GM12875 (cell line): ENCODE measurements at regions not wholly inside any gene's neighbourhood (a gene's known extent, or its start where the extent isn't known, plus 50 kb on each side); places are given as distances from the start of the nearest gene placed in this dataset.

Source experiments
- H3K4me3 ChIP-seq: one replicate; pipeline ENCODE4 v1.5.1; 2011; ENCODE audit warnings: low read depth, low read length, control low read depth
- TF ChIP-seq, protein P1 (sequence below): IDR thresholded peaks from 2 replicates; pipeline ENCODE4 v1.5.1; 2011; ENCODE audit warnings: low read depth, mild to moderate bottlenecking, control low read depth, inconsistent platforms, low read length, moderate library complexity, borderline replicate concordance; ENCODE audit not compliant: insufficient read depth

DNA sequence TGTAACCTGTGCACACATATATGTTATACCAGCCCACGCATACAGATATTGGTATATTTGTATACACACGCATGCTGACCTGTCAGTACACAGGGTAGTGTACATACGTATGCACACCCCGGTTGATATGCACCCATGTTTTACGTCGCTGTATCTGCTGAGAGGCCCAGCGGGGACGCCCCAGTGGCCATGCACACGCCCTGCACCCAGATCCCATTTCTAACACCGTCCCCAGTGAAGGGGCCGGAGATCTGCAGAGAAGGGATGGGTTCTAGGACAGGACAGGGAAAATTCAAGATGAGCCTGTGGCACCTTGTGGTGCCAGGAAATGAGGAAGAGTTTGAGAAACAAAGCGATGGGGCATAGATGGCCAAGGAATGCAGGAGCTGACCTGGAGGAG lies 57.2 kb upstream of the TTC34 start:
- no peak overlapping the region for H3K4me3 ChIP-seq
- TF ChIP-seq, protein P1, sequence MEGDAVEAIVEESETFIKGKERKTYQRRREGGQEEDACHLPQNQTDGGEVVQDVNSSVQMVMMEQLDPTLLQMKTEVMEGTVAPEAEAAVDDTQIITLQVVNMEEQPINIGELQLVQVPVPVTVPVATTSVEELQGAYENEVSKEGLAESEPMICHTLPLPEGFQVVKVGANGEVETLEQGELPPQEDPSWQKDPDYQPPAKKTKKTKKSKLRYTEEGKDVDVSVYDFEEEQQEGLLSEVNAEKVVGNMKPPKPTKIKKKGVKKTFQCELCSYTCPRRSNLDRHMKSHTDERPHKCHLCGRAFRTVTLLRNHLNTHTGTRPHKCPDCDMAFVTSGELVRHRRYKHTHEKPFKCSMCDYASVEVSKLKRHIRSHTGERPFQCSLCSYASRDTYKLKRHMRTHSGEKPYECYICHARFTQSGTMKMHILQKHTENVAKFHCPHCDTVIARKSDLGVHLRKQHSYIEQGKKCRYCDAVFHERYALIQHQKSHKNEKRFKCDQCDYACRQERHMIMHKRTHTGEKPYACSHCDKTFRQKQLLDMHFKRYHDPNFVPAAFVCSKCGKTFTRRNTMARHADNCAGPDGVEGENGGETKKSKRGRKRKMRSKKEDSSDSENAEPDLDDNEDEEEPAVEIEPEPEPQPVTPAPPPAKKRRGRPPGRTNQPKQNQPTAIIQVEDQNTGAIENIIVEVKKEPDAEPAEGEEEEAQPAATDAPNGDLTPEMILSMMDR = no peak

DNA sequence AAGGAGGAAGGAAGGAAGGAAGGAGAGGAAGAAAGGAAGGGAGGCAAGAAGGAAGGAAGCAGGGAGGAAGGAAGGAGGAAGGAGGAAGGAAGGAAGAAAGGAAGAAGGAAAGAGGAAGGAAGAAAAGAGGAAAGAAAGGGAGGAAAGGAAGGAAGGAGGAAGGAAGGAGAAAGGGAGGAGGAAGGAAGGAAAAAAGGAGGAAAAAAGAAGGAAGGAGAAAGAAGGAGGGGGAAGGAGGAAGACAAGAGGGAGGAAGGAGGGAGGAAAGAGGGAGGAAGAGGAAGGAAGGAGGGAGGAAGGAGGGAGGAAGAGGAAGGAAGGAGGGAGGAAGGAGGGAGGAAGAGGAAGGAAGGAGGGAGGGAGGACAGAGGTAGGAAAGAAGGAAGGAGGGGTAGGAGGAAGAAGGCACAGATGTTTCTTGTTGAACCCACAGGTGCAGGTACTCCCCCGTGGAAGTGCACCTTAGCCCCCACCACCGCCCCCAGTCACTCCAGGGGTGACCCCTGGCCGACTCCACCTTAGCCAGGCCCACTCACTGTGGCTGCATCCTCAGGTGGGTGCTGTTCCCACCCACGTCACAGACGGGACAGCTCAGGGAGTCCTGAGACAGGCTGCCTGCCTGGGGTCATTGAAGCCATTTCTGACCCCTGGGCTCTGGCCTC lies 57.9 kb upstream of the TTC34 start:
- TF ChIP-seq, protein P1 = no peak
- H3K4me3 ChIP-seq = no peak overlapping the region

DNA sequence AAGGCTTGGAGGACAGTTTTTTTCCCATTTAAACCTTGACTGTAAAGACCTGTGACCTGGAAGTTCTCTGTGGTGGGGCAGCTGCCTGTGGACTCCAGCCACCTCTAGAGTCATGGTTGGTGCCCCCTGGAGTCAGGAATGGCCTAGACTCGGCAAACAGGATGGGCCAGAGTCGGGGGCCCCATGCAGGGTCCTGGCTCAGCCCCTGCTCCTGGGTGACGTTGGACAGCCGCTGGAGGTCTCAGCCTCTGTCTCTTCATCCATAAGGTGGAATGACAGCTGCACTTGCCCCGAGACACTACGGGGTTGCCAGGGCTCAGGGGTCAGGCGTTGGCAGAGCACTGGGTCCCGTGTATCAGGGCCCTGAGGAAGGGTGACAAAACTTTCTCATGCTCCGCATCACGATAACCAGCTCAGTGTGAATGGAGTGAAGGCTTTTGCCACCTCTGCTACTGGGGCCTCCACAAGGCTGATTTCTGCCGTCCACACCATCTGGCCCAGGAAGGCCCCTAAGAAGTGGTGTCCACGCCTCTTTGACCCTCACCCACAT lies 58.5 kb upstream of the TTC34 start:
- TF ChIP-seq, protein P1 = no peak
- no peak overlapping the region for H3K4me3 ChIP-seq

DNA sequence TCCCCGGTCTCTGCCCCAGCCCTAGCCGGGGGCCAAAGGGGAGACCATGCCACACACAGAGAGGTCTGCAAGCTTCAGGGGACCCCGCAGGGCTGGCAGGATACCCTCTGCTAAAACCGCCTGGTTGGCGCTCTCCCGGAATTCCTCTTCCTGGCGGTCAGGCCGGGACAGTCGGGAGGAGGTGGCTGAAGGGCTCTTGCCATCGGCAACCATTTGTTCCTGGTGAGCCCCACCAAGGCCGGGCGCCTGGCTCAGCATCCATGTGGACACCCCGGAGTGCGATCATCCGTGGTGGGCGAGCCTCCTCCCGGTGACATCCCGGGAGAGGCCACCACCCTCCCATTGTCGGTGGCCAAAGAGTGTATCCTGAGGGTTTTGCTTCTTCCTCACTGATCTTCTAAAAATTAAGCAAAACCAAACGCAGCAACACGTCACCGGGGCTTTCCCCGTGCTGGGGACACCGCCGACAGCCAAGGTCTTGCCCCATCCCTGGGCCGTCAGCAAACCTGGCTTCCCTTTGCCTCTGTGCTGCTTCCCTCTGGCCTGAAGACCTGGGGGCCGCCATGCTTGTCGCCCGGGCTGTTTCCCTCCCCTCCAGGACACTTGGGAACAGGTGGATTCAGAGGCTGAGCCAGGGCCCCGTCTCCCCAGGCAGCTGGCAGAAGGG lies 59.1 kb upstream of the TTC34 start:
- TF ChIP-seq, protein P1 = no peak
- H3K4me3 ChIP-seq = no peak overlapping the region

DNA sequence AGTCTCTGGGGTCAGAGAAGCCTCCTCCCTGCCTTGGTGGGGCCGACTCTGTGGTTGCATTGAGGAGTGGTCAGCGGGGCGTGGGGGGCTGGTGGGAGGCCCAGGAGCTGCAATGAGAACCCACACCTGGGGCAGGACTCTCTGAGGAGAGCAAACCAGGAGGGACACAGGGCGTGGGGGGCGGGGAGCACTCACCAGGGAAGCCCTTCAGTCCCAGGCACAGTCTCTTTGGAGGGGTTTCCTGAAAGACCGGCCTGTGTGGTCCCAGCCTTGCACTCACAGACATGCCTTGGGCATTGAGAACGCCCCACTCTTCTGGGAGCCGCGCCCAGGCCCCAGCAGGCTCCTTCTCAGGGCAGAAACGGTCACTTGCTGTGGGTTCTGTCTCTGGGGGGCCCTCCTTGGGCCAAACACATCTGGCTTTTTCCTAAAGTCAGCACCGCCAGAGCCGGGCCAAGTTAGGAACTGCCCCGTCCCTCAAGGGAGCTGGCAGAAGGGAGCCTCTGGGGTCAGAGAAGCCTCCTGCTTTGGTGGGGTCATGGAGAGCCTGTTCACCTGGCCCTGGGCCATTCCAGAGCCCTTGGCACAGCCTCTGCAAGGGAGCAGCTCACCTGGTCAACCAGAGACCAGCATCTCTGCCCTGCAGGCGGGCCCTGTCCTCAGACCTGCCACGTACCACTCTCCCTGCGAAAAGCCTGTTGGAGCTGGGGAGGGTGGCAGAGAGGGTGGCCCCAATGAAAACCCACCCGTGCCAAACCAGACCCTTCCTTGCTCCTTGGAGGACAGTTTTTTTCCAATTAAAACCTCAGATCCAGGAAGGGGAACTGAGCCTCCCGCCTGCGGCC lies 59.9 kb upstream of the TTC34 start:
- no peak overlapping the region for H3K4me3 ChIP-seq
- TF ChIP-seq, protein P1 = no peak

DNA sequence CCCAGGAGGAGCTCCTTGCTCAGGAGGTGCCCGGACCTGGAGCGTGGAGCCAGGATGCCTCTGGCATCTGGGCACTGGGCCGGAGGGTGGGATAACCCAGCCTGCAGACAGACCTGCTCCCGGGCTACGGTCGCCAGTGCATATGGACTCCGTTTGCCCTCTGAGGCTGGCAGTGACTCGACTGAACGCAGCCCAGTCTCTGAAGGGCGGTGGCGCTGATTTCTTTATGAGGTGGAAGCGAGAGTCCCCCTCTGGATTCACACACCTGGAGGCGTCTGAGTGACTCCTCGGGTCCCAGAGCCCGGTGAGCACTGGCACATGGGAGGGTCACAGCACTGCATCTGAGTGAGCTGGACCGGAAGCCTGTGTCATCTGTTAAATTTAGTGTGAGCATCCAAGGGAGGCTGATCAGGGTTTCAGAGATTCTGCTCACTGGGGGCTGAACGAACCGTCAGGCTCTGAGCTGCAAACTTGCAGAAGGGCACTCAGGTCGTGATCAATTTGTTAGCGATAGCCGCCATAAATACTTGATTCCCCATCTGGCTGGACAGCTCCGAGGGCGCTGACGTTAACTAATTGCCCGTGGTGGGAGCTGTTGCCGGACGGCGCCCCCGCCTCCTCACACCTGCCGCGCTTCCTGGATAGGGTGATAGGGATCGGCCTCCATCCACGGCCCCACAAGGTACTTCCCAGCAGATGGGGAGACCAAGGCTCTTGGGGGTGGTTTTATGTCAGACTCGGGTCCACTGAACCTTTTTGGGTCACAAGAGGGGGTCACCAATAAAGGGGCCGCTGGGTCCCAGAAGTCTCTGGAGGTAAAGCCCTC lies 60.7 kb upstream of the TTC34 start:
- TF ChIP-seq, protein P1 = no peak
- H3K4me3 ChIP-seq = no peak overlapping the region
